C1 segment of cervical spinal cord (tissue), 14 donors: ENCODE measurements at regions not wholly inside any gene's neighbourhood (a gene's known extent, or its start where the extent isn't known, plus 50 kb on each side); places are given as distances from the start of the nearest gene placed in this dataset.
"Not testable (repeated sequence)": the region's sequence is repeated elsewhere in the genome, so short reads cannot be mapped to it uniquely, and the experiment has no call there.

Experiments
- DNase-seq, 14 donors: peaks; one replicate each; lab custom pipeline; 2025; lab: John Stamatoyannopoulos, UW

GRCh38 chr12:107144441-107144840 is 51.1 kb upstream of the CRY1 start:
- no peak for DNase-seq

- DNase-seq = no peak
These were observed 51.6 kb upstream of the CRY1 start for GRCh38 chr12:107144990-107145389.

GRCh38 chr12:107145397-107145796 is 52.0 kb upstream of the CRY1 start:
- no peak for DNase-seq

- DNase-seq = no peak
These were observed 54.8 kb upstream of the CRY1 start for GRCh38 chr12:107148107-107148506.

- no peak for DNase-seq
These were observed 59.0 kb upstream of the CRY1 start for GRCh38 chr12:107152315-107152714.

GRCh38 chr12:107159384-107159900 is 66.1 kb upstream of the CRY1 start:
- DNase-seq = no peak

GRCh38 chr12:107163413-107163812 is 70.1 kb upstream of the CRY1 start:
- DNase-seq = no peak

- DNase-seq = no peak
These were observed 71.0 kb upstream of the CRY1 start for GRCh38 chr12:107164392-107164791.

GRCh38 chr12:107165581-107165980 is 72.2 kb upstream of the CRY1 start:
- DNase-seq = no peak

- no peak for DNase-seq
These were observed 74.4 kb upstream of the CRY1 start for GRCh38 chr12:107167756-107168155.

- DNase-seq = no peak
These were observed 75.9 kb upstream of the CRY1 start for GRCh38 chr12:107169200-107169599.

GRCh38 chr12:107178776-107179175 is 85.4 kb upstream of the CRY1 start:
- no peak for DNase-seq

GRCh38 chr12:107179871-107180270 is 86.5 kb upstream of the CRY1 start:
- no peak for DNase-seq

GRCh38 chr12:107180272-107180671 is 86.9 kb upstream of the CRY1 start:
- no peak for DNase-seq

- no peak for DNase-seq
These were observed 91.1 kb upstream of the CRY1 start for GRCh38 chr12:107184359-107184930.

GRCh38 chr12:107196681-107197080 is 103.3 kb upstream of the CRY1 start:
- no peak for DNase-seq

GRCh38 chr12:107200394-107200793 is 107.0 kb upstream of the CRY1 start:
- DNase-seq = no peak

- no peak for DNase-seq
These were observed 114.7 kb upstream of the CRY1 start for GRCh38 chr12:107207931-107208525.

- not testable (repeated sequence) for DNase-seq
These were observed 116.4 kb upstream of the CRY1 start for GRCh38 chr12:107209700-107210099.

GRCh38 chr12:107214373-107214773 is 121.0 kb upstream of the CRY1 start:
- DNase-seq = not testable (repeated sequence)

- not testable (repeated sequence) for DNase-seq
These were observed 123.1 kb upstream of the CRY1 start for GRCh38 chr12:107216411-107216810.

- DNase-seq = no peak
These were observed 126.0 kb upstream of the CRY1 start for GRCh38 chr12:107219301-107219700.

- no peak for DNase-seq
These were observed 128.6 kb upstream of the CRY1 start for GRCh38 chr12:107221913-107222312.

GRCh38 chr12:107223821-107224220 is 130.5 kb upstream of the CRY1 start:
- DNase-seq = no peak
